HepG2 (cell line): ENCODE measurements at regions not wholly inside any gene's neighbourhood (a gene's known extent, or its start where the extent isn't known, plus 50 kb on each side); places are given as distances from the start of the nearest gene placed in this dataset.

Experiments
- ATAC-seq: fragments of 200-7000 bp; cut with Tn5 transposase; 3 replicates; pipeline ENCODE4 v1.9.1; 2020; ENCODE audit warnings: mild to moderate bottlenecking, moderate library complexity
- BruUV-seq: library from RNA; stranded (reverse); fragments of 400-500 nt; replicated peaks from 2 replicates; lab custom pipeline; 2021; lab: Mats Ljungman, UMichigan
- CTCF ChIA-PET: fragments of 300-600 bp; formaldehyde crosslinking; extraction: SDS; loops from one replicate; lab custom pipeline; 2021; ENCODE audit warnings: low total read pairs, inconsistent platforms, low intra/inter-chr PET ratio; lab: Yijun Ruan, JAX
- POLR2A ChIA-PET: fragments of 350-600 bp; sonication (Branson Sonifier 250); formaldehyde crosslinking; loops from one replicate; lab custom pipeline; 2020; ENCODE audit warnings: antibody characterized with exemption, inconsistent platforms; lab: Yijun Ruan, JAX
- DNase-seq: peaks from one replicate; pipeline ENCODE4 v3.0.0-alpha.2; 2015; ENCODE audit warnings: low spot score
- FAIRE-seq: peaks from 3 replicates; lab custom pipeline; 2011; peaks lifted over from hg19 to GRCh38; lab: Jason Lieb, UNC
- H2AFZ ChIP-seq: one replicate; pipeline ENCODE4 v1.6.1; 2011; ENCODE audit warnings: low read length, inconsistent platforms
- H3K27ac ChIP-seq: fragments of 300-600 bp; 3 replicates; pipeline ENCODE4 v1.8.0; 2011; ENCODE audit warnings: mixed run types, mild to moderate bottlenecking, mixed read lengths, low read length, inconsistent platforms; ENCODE audit not compliant: insufficient read depth; ENCODE audit errors: extremely low read length
- H3K27me3 ChIP-seq, 2 experiments: fragments of 200-600 bp in 1 of 2; 2 replicates in 1 of 2; 3 replicates in 1 of 2; pipeline versions ENCODE4 v1.6.0 to v1.8.0; 2011; ENCODE audit warnings: low read length in 2 of 2, mild to moderate bottlenecking in 2 of 2, moderate library complexity in 2 of 2, inconsistent platforms in 1 of 2; ENCODE audit not compliant: insufficient read depth in 2 of 2, control insufficient read depth in 1 of 2
- H3K36me3 ChIP-seq, 2 experiments: fragments of 200-600 bp in 1 of 2; replicated peaks in 1 of 2; 2 replicates in 1 of 2; 3 replicates in 1 of 2; pipeline versions ENCODE4 v1.5.1 to v1.8.0; 2011; ENCODE audit warnings: low read length in 2 of 2, inconsistent platforms in 1 of 2; ENCODE audit not compliant: insufficient read depth in 2 of 2, control insufficient read depth in 1 of 2
- H3K4me1 ChIP-seq: 2 replicates; pipeline ENCODE4 v1.5.1; 2012; ENCODE audit warnings: low read length, inconsistent platforms; ENCODE audit not compliant: insufficient read depth
- H3K4me2 ChIP-seq: 2 replicates; pipeline ENCODE4 v1.6.0; 2011; ENCODE audit warnings: low read depth, low read length, inconsistent platforms
- H3K4me3 ChIP-seq, 3 experiments: fragments of 200-600 bp in 1 of 3; sonication (generic), shearing (Covaris generic) in 1 of 3; replicated peaks in 1 of 3; 2 replicates each; pipeline ENCODE4 v1.5.1; 2011 to 2016; ENCODE audit warnings: low read length in 3 of 3, inconsistent platforms in 2 of 3, low read depth in 2 of 3, mild to moderate bottlenecking in 2 of 3, control low read depth in 1 of 3, mixed read lengths in 1 of 3; ENCODE audit not compliant: insufficient read depth in 1 of 3
- H3K79me2 ChIP-seq: one replicate; pipeline ENCODE4 v1.6.1; 2011; ENCODE audit warnings: low read length, inconsistent platforms; ENCODE audit not compliant: insufficient read depth
- H3K9ac ChIP-seq: 2 replicates; pipeline ENCODE4 v1.6.0; 2011; ENCODE audit warnings: mild to moderate bottlenecking, low read depth, low read length, inconsistent platforms; ENCODE audit not compliant: insufficient read depth
- H3K9me3 ChIP-seq: 2 replicates; pipeline ENCODE4 v1.5.1; 2012; ENCODE audit warnings: mild to moderate bottlenecking, low read length
- H4K20me1 ChIP-seq: 2 replicates; pipeline ENCODE4 v1.6.0; 2011; ENCODE audit warnings: inconsistent platforms, mild to moderate bottlenecking, low read length, moderate library complexity; ENCODE audit not compliant: insufficient read depth
- CBX2 ChIP-seq, 2 experiments: fragments of 200-600 bp in 1 of 2; sonication (generic); formaldehyde crosslinking in 1 of 2; IDR thresholded peaks; 2 replicates each; pipeline versions ENCODE4 v1.7.0 to v1.8.1; 2018 to 2022; ENCODE audit warnings: low read depth in 2 of 2, low read length in 1 of 2, mild to moderate bottlenecking in 1 of 2, missing genetic modification reagents in 1 of 2
- ERF ChIP-seq: IDR thresholded peaks from 2 replicates; pipeline ENCODE4 v1.6.1; 2018; ENCODE audit warnings: missing biosample characterization, missing genetic modification reagents
- HNRNPK ChIP-seq: fragments of 200-400 bp; formaldehyde crosslinking; IDR thresholded peaks from 2 replicates; pipeline ENCODE4 v1.6.1; 2018; ENCODE audit warnings: low read length, low read depth, moderate library complexity, mild to moderate bottlenecking; ENCODE audit not compliant: poor library complexity, severe bottlenecking
- HOXA9 ChIP-seq: sonication (generic); formaldehyde crosslinking; IDR thresholded peaks from 2 replicates; pipeline ENCODE4 v1.8.1; 2022; ENCODE audit warnings: missing genetic modification reagents, mild to moderate bottlenecking, moderate library complexity, borderline replicate concordance
- KLF9 ChIP-seq: IDR thresholded peaks from 2 replicates; pipeline ENCODE4 v1.6.1; 2016; ENCODE audit warnings: low read depth
- MTF2 ChIP-seq: sonication (generic); formaldehyde crosslinking; IDR thresholded peaks from 2 replicates; pipeline ENCODE4 v1.5.0; 2020; ENCODE audit warnings: missing genetic modification reagents, borderline replicate concordance
- MYNN ChIP-seq: sonication (generic); formaldehyde crosslinking; IDR thresholded peaks from 2 replicates; pipeline ENCODE4 v1.4.0; 2020; ENCODE audit warnings: mild to moderate bottlenecking, low read depth, missing genetic modification reagents
- NFRKB ChIP-seq: fragments of 450-650 bp; IDR thresholded peaks from 2 replicates; pipeline ENCODE4 v1.6.1; 2017
- PHF5A ChIP-seq: IDR thresholded peaks from one replicate; pipeline ENCODE4 v1.6.1; 2018; ENCODE audit warnings: low read depth, missing genetic modification reagents; ENCODE audit not compliant: unreplicated experiment
- RARA ChIP-seq: IDR thresholded peaks from 2 replicates; pipeline ENCODE4 v1.6.1; 2016; ENCODE audit warnings: missing genetic modification reagents, missing compliant biosample characterization
- RERE ChIP-seq: IDR thresholded peaks from 2 replicates; pipeline ENCODE4 v1.6.1; 2016; ENCODE audit warnings: low read depth, missing genetic modification reagents, missing compliant biosample characterization
- SMARCE1 ChIP-seq: fragments of 450-650 bp; IDR thresholded peaks from 2 replicates; pipeline ENCODE4 v1.6.1; 2017; ENCODE audit warnings: borderline replicate concordance
- SP140L ChIP-seq: sonication (generic); formaldehyde crosslinking; IDR thresholded peaks from 2 replicates; pipeline ENCODE4 v1.4.0; 2020; ENCODE audit warnings: missing genetic modification reagents, borderline replicate concordance
- SRY ChIP-seq: sonication (generic); formaldehyde crosslinking; IDR thresholded peaks from 2 replicates; pipeline ENCODE4 v1.8.0; 2022; ENCODE audit warnings: mild to moderate bottlenecking, missing genetic modification reagents
- TAF1 ChIP-seq: sonication (generic); formaldehyde crosslinking; IDR thresholded peaks from 2 replicates; pipeline ENCODE4 v1.4.0; 2020; ENCODE audit warnings: missing genetic modification reagents
- TOPORS ChIP-seq: sonication (generic); formaldehyde crosslinking; IDR thresholded peaks from 2 replicates; pipeline ENCODE4 v1.8.0; 2023; ENCODE audit warnings: mild to moderate bottlenecking, missing genetic modification reagents
- ZBTB21 ChIP-seq: sonication (generic); formaldehyde crosslinking; IDR thresholded peaks from 2 replicates; pipeline ENCODE4 v1.4.0; 2020; ENCODE audit warnings: missing genetic modification reagents
- ZFP41 ChIP-seq: sonication (generic); formaldehyde crosslinking; IDR thresholded peaks from 2 replicates; pipeline ENCODE4 v1.4.0; 2020; ENCODE audit warnings: mild to moderate bottlenecking, missing genetic modification reagents, borderline replicate concordance
- ZNF264 ChIP-seq: sonication (generic); formaldehyde crosslinking; IDR thresholded peaks from 2 replicates; pipeline ENCODE4 v1.4.0; 2020; ENCODE audit warnings: missing genetic modification reagents
- ZNF432 ChIP-seq: sonication (generic); formaldehyde crosslinking; IDR thresholded peaks from 2 replicates; pipeline ENCODE4 v1.5.0; 2020; ENCODE audit warnings: missing genetic modification reagents, mild to moderate bottlenecking, borderline replicate concordance
- ZNF558 ChIP-seq: sonication (generic); formaldehyde crosslinking; IDR thresholded peaks from 2 replicates; pipeline ENCODE4 v1.9.0; 2022; ENCODE audit warnings: mild to moderate bottlenecking, missing genetic modification reagents, borderline replicate concordance
- ZNF772 ChIP-seq: sonication (generic); formaldehyde crosslinking; IDR thresholded peaks from 2 replicates; pipeline ENCODE4 v1.5.0; 2020; ENCODE audit warnings: mild to moderate bottlenecking, missing genetic modification reagents
- WGBS: methylation state at CpG from one replicate; pipeline ENCODE4 v1.1.6; 2017; ENCODE audit warnings: low lambda C conversion rate; 5-methylcytosine and 5-hydroxymethylcytosine counted together
- in situ Hi-C: cut with HindIII; loops from 2 replicates; pipeline ENCODE4 v1.10.0; 2017; ENCODE audit warnings: low pct_unique_long_range_greater_than_20kb; ENCODE audit not compliant: extremely low pct_ligation_motif_present
- intact Hi-C: fragments of 100-400 bp; cut with micrococcal nuclease; formaldehyde crosslinking; loops from one replicate; pipeline ENCODE4 v1.10.0; 2022; ENCODE audit not compliant: unreplicated experiment

DNA sequence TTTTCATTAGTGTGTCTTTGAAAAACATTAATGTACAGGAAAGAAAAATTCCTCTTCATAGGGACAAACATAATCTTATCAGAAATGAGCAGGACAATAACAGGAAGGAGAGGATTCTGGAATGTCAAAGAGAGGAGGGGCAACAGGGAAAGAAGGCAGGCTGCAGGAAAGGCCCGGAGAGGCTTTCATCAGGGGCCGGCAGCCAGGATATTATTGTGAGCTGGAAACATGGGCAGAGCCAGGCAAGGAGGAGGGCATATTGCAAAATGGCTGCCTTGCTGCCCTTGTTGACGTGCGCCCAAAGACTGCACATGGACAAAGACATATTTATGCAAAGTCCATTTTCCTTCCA lies 433.7 kb downstream of the ETS1 start:
- BruUV-seq = no TSS peak
- no peak for ATAC-seq
- in situ Hi-C loops = loop anchor here (25.0 kb wide), 1 partner anchor 1716 kb away; no protein-coding TSS in a partner anchor

DNA sequence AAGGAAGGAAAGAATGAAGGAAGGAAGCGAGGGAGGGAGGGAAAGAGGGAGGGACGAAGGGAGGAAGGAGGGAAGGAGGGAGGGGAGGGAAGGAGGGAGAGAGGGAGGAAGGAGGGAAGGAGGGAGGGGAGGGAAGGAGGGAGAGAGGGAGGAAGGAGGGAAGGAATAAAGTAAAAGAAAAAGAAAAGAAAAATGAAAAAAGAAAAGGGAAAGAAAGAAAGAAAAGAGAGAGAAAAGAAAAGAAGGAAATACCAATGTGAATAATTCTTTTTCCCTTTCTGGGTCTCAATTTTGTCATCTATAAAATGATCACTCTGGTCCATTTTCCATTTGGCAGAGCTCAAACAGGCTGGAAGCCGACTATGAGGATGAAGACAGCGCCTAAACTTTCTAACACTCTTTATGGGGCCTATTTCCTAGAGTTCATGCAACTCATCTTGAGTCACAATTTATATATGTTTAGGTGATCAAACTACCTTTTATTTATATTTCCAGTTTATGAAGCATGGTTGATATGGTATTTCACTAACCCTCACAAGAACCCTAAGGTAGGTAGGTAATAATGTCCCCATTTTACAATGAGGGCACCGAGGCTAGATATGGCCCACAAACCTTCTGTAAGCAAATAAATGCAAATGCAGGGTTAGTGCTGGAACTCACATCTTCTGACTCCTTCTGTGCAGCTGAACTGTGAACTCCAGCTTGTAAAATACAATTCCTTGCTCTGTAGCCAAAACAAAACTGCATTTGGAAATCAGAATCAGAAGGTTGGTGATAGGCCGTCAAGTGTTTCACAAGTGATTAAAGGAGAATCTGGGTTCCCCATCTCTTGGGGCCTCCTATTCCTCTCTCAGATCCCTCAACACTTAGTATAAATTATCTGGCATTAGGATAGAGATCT lies 434.3 kb downstream of the ETS1 start:
- TF ChIP-seq HNRNPK (peak; percentile 83), SMARCE1 (no peak), RERE (no peak), HOXA9 (CRISPR knock-in tag) (no peak)
- Histone ChIP-seq H3K79me2 (no peaks in the 10 kb centered on the region), H4K20me1 (no peaks in the 10 kb centered on the region), H3K4me1 (no peaks in the 10 kb centered on the region), H3K4me2 (no peak overlapping the region), H3K36me3 (no peaks in the 10 kb centered on the region), H3K9ac (no peak overlapping the region), H3K9me3 (no peaks in the 10 kb centered on the region), H3K27ac (no peak overlapping the region), H3K27me3 (no peaks in the 10 kb centered on the region), H3K4me3 (no peak overlapping the region), H2AFZ (no peak overlapping the region)
- ATAC-seq = no peak
- whole genome bisulfite sequencing = 10% methylated on average over 6 of the region's 6 CpGs
- BruUV-seq = no TSS peak
- no peak for DNase-seq
- intact Hi-C loops = no loop called here
- no peak for FAIRE-seq
- in situ Hi-C loops = loop anchor here (25.0 kb wide), 1 partner anchor 1716 kb away; no protein-coding TSS in a partner anchor
- ChIA-PET POLR2A (no interaction called here), CTCF (no interaction called here)

More for the DNA sequence above, 433.7 kb downstream of the ETS1 start:
- no peaks in the 10 kb centered on the region for H3K36me3 ChIP-seq
- no peaks in the 10 kb centered on the region for H3K79me2 ChIP-seq
- ChIA-PET CTCF (no interaction called here), POLR2A (no interaction called here)
- intact Hi-C loops = no loop called here
- no peak overlapping the region for H3K9ac ChIP-seq
- FAIRE-seq (no peak), DNase-seq (no peak)
- H3K27ac ChIP-seq = no peak overlapping the region
- no peak overlapping the region for H2AFZ ChIP-seq
- H3K4me2 ChIP-seq = no peak overlapping the region
- no peaks in the 10 kb centered on the region for H3K9me3 ChIP-seq
- no peak overlapping the region for H3K4me3 ChIP-seq
- 19% methylated on average over 4 of the region's 4 CpGs for WGBS
- H3K4me1 ChIP-seq = no peaks in the 10 kb centered on the region
- TF ChIP-seq ERF (CRISPR knock-in tag) = no peak
- TF ChIP-seq ZNF558 = no peak
- no peak for TF ChIP-seq CBX2 (IDR thresholded peaks at IDR 0.05; ENCODE audit: low read depth, low read length)
- TF ChIP-seq CBX2 (CRISPR knock-in tag; IDR thresholded peaks at IDR 0.05; ENCODE audit: low read depth) = no peak
- TF ChIP-seq TAF1 (CRISPR knock-in tag) = no peak
- TF ChIP-seq ZNF264 (CRISPR knock-in tag) = no peak
- no peak for TF ChIP-seq MTF2 (CRISPR knock-in tag)
- no peak for TF ChIP-seq ZBTB21 (CRISPR knock-in tag)
- no peak for TF ChIP-seq KLF9
- TF ChIP-seq NFRKB = no peak
- no peak for TF ChIP-seq SP140L (CRISPR knock-in tag)
- no peak for TF ChIP-seq ZNF772
- no peak for TF ChIP-seq SRY (CRISPR knock-in tag)
- no peak for TF ChIP-seq MYNN (CRISPR knock-in tag)
- TF ChIP-seq RARA (CRISPR knock-in tag) = no peak
- no peak for TF ChIP-seq TOPORS (CRISPR knock-in tag)
- TF ChIP-seq ZNF432 (CRISPR knock-in tag) = no peak
- TF ChIP-seq ZFP41 (CRISPR knock-in tag) = no peak
- TF ChIP-seq PHF5A (CRISPR knock-in tag) = no peak
- TF ChIP-seq, all 625 proteins: peak for 0
- H4K20me1 ChIP-seq = no peaks in the 10 kb centered on the region
- H3K27me3 ChIP-seq = no peaks in the 10 kb centered on the region
